ENCODE measurements at regions not wholly inside any gene's neighbourhood (a gene's known extent, or its start where the extent isn't known, plus 50 kb on each side); places are given as distances from the start of the nearest gene placed in this dataset.

DNA sequence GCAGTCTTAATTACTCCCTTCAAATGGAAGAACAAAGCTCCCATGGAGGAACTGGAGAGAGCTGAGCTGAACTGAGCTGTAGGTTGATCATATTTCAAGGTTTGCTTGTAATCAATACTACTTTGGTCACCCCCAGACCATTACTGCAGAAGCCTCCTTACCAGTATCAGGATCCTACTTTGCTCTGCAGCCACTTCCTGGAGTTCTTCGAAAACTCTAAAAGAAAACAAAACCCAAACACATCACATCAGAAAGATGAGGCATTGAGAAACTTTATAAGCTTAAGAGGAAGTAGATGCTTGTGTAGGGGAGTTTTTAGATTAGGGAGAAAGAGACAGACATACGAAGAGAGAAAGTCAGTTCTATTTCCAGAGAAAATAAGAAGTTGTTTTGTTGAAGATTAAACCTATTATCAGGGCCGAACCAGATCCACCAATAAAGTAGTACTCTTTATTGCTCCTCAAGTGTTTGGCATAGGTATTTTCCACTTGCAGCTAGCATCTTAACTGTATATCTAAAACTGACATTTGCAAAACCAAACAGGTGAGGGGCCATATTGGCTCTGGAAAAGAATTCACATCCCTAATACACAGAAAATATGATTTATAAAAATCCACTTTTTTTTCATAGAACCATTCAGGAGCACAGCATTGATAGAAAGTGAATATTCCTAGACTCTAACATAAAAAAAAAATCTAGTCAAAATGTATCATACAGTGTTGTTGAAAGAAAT is 166.9 kb upstream of the KLF7 start:
- H3K4me3 ChIP-seq, result no peak overlapping the region
- TF ChIP-seq, protein P1, sequence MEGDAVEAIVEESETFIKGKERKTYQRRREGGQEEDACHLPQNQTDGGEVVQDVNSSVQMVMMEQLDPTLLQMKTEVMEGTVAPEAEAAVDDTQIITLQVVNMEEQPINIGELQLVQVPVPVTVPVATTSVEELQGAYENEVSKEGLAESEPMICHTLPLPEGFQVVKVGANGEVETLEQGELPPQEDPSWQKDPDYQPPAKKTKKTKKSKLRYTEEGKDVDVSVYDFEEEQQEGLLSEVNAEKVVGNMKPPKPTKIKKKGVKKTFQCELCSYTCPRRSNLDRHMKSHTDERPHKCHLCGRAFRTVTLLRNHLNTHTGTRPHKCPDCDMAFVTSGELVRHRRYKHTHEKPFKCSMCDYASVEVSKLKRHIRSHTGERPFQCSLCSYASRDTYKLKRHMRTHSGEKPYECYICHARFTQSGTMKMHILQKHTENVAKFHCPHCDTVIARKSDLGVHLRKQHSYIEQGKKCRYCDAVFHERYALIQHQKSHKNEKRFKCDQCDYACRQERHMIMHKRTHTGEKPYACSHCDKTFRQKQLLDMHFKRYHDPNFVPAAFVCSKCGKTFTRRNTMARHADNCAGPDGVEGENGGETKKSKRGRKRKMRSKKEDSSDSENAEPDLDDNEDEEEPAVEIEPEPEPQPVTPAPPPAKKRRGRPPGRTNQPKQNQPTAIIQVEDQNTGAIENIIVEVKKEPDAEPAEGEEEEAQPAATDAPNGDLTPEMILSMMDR (IDR thresholded peaks at IDR 0.05), result no peak
- no peak for TF ChIP-seq POLR2A (IDR thresholded peaks at IDR 0.05)
- no peaks in the 10 kb centered on the region for H3K9me3 ChIP-seq
- H3K27ac ChIP-seq, result peak overlapping the region in 2 of 12 donors; percentile 52 to 96
- DNase-seq (no peak), ATAC-seq (no peak)
- H3K27me3 ChIP-seq, result no peaks in the 10 kb centered on the region
- no peaks in the 10 kb centered on the region for H3K36me3 ChIP-seq
- intact Hi-C loops (cut with DNase I), result loop anchor here in 6 of 10 donors (5.0 to 10.0 kb wide), 7 partner anchors 105 to 528 kb away; partner anchors contain the start of gene KLF7 (in 1 of the 6)
- WGBS, 4 donors, result 52 to 62% (median 61%) methylated on average over 3 of the region's 3 CpGs
- peaks cover 0 to 76% (median 26%) of the 10 kb centered on the region in 12 donors for H3K4me1 ChIP-seq

DNA sequence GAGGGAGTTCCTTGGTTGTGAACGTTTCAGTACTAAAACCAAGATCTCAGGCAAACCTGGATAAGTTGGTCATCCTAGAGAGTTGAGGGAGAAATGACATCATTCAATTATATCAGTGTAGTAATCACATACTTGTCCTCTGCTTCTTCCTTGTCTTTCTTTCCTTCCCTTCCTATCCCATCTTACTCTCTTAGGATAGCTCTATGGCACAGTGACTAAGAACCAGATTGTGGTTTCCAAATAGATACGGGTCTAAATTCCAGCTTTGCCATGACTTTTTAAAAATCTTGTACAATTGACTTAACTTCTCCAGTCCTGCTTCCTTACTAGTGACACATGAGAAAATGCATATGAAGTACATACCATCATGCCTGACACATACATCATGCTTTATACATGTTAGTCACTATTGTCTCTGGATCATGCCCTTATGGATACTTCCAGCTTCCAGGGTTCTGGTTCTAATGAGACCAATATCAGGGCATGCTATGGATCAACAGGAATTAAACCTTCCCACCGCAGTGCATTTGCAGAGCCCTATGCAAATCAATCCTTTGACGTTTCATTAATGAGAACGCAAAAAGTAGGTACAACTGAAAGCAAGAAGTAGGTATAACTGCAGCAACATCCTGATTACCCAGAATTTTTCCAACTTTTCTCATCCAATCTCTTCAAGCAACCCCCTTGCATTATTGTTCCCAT is 168.0 kb upstream of the KLF7 start:
- TF ChIP-seq, protein P1 (IDR thresholded peaks at IDR 0.05), result no peak
- no peak for TF ChIP-seq POLR2A (IDR thresholded peaks at IDR 0.05)
- Histone ChIP-seq H3K27ac (peak overlapping the region; percentile 73 to 96 (median 90)), H3K9me3 (no peaks in the 10 kb centered on the region), H3K36me3 (no peaks in the 10 kb centered on the region), H3K4me1 (peaks cover 0 to 87% (median 34%) of the 10 kb centered on the region in 12 donors), H3K4me3 (peak overlapping the region in 5 of 12 donors; percentile 12 to 45 (median 41)), H3K27me3 (no peaks in the 10 kb centered on the region)
- ATAC-seq (no peak), DNase-seq (no peak)
- 89 to 94% (median 92%) methylated on average over 5 of the region's 5 CpGs for WGBS, 4 donors
- intact Hi-C loops (cut with DNase I), result loop anchor here in 8 of 10 donors (1.0 to 10.0 kb wide), 11 partner anchors 75 to 529 kb away; partner anchors contain the start of gene KLF7 (in 1 of the 8)

DNA sequence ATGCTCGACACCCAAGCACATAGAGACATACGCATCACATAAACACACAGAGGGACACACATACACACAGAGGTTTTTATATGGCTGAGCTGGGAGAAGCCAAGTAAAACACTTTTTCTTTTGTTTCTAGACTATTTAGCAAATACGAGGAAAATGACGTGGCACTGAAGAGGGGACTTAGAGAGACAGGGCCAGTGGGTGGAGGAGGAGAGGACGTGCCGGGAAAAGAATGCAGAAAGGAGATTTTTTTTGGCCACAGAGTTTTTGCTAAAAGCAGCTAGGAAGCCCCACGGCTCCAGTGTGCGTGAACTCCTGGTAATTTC is 168.5 kb upstream of the KLF7 start:
- intact Hi-C loops (cut with DNase I), result loop anchor here in 8 of 10 donors (1.0 to 10.0 kb wide), 11 partner anchors 76 to 529 kb away; partner anchors contain the start of gene KLF7 (in 1 of the 8)
- ATAC-seq (peak in 1 of 4 donors; percentile 35), DNase-seq (no peak)
- Histone ChIP-seq H3K4me1 (peaks cover 2 to 83% (median 37%) of the 10 kb centered on the region in 12 donors), H3K4me3 (peak overlapping the region in 10 of 12 donors; percentile 12 to 45 (median 36)), H3K36me3 (no peaks in the 10 kb centered on the region), H3K9me3 (no peaks in the 10 kb centered on the region), H3K27ac (peak overlapping the region; percentile 73 to 96 (median 90)), H3K27me3 (no peaks in the 10 kb centered on the region)
- 38 to 55% (median 44%) methylated on average over 8 of the region's 8 CpGs for WGBS, 4 donors
- TF ChIP-seq, protein P1 (IDR thresholded peaks at IDR 0.05), result no peak
- TF ChIP-seq POLR2A (IDR thresholded peaks at IDR 0.05), result no peak

Measured in heart left ventricle (tissue), 16 donors.